ENCODE measurements at regions not wholly inside any gene's neighbourhood (a gene's known extent, or its start where the extent isn't known, plus 50 kb on each side); places are given as distances from the start of the nearest gene placed in this dataset.

- peak overlapping the region in 1 of 4 donors; percentile 35 for H3K4me3 Mint-ChIP-seq
- H3K27ac Mint-ChIP-seq, result no peak overlapping the region
- Histone ChIP-seq H3K27me3 (ENCODE audit: control insufficient read depth, insufficient read depth, low read length) (no peaks in the 10 kb centered on the region), H3K36me3 (ENCODE audit: control insufficient read depth, insufficient read depth, low read length) (no peaks in the 10 kb centered on the region), H3K9me3 (ENCODE audit: control insufficient read depth in 2 of 2, low read length in 2 of 2) (peaks cover 9 to 12% of the 10 kb centered on the region in 2 experiments), H3K4me1 (ENCODE audit: control insufficient read depth, insufficient read depth, low read length, poor library complexity, severe bottlenecking) (no peaks in the 10 kb centered on the region), H3K27ac (ENCODE audit: insufficient read depth, low read length, poor library complexity, severe bottlenecking) (no peak overlapping the region), H3K4me3 (ENCODE audit: low read depth, low read length) (no peak overlapping the region)
- no peaks in the 10 kb centered on the region for H3K4me1 Mint-ChIP-seq
- ATAC-seq (ENCODE audit: low read depth in 2 of 2), result no peak
- peaks cover 8% of the 10 kb centered on the region for H3K27me3 Mint-ChIP-seq
- no peaks in the 10 kb centered on the region for H3K36me3 Mint-ChIP-seq
- H3K9me3 Mint-ChIP-seq, result peaks cover 0 to 14% (median 9%) of the 10 kb centered on the region in 7 donors
- no peak for DNase-seq
Measured at GRCh38 chr22:47686594-47687345, 924.3 kb downstream of the TBC1D22A start.

GRCh38 chr22:47681411-47682165 lies 919.1 kb downstream of the TBC1D22A start:
- DNase-seq, result no peak
- Mint-ChIP-seq H3K27ac (no peak overlapping the region), H3K9me3 (peaks cover 1 to 19% (median 5%) of the 10 kb centered on the region in 7 donors), H3K4me3 (no peak overlapping the region), H3K4me1 (no peaks in the 10 kb centered on the region), H3K36me3 (no peaks in the 10 kb centered on the region), H3K27me3 (peaks cover 4% of the 10 kb centered on the region)
- no peak overlapping the region for H3K27ac ChIP-seq (ENCODE audit: insufficient read depth, low read length, poor library complexity, severe bottlenecking)
- no peaks in the 10 kb centered on the region for H3K27me3 ChIP-seq (ENCODE audit: control insufficient read depth, insufficient read depth, low read length)
- H3K36me3 ChIP-seq (ENCODE audit: control insufficient read depth, insufficient read depth, low read length), result no peaks in the 10 kb centered on the region
- H3K4me1 ChIP-seq (ENCODE audit: control insufficient read depth, insufficient read depth, low read length, poor library complexity, severe bottlenecking), result no peaks in the 10 kb centered on the region
- H3K4me3 ChIP-seq (ENCODE audit: low read depth, low read length), result no peak overlapping the region
- peaks cover 9 to 12% of the 10 kb centered on the region in 2 experiments for H3K9me3 ChIP-seq (ENCODE audit: control insufficient read depth in 2 of 2, low read length in 2 of 2)
- no peak for ATAC-seq (ENCODE audit: low read depth in 2 of 2)

DNA sequence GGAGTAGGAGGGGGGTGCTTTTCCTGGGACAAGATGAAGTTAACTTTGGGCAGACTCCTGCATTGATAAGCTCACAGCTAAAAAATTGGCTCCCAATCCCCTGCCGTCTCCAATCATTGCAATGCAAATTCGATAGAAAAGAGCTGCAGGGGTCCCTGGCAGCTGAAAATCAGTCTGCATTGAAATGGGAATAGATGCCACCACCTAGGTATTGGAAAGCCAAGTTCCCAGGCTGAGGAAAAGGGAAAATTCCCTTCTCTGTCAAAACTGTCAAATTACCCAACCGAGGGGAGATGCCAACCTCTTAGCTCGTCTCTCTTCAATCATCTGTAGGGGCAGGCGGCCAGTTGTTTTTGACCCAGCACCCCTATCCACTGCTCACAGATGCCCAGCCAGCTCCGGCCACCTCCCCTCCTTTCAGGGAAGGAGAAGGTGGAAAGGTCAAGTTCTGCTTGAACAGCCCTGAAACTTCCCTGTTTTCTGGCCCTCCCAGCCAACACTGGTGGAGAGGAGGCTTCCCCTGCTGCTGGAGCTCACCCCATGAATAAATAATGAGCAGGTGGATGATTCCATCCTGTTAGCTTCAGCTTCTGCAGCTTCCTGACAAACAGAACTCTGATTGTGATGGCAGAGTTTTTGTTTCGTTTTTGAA lies 916.3 kb downstream of the TBC1D22A start:
- Mint-ChIP-seq H3K4me3 (no peak overlapping the region), H3K27me3 (peaks cover under 1% of the 10 kb centered on the region), H3K36me3 (no peaks in the 10 kb centered on the region), H3K27ac (no peak overlapping the region), H3K9me3 (peaks cover 1 to 13% (median 2%) of the 10 kb centered on the region in 7 donors), H3K4me1 (no peaks in the 10 kb centered on the region)
- H3K9me3 ChIP-seq (ENCODE audit: control insufficient read depth in 2 of 2, low read length in 2 of 2), result peaks cover 1 to 9% of the 10 kb centered on the region in 2 experiments
- no peak for DNase-seq
- H3K4me1 ChIP-seq (ENCODE audit: control insufficient read depth, insufficient read depth, low read length, poor library complexity, severe bottlenecking), result no peaks in the 10 kb centered on the region
- ATAC-seq (ENCODE audit: low read depth in 2 of 2), result no peak
- no peak overlapping the region for H3K27ac ChIP-seq (ENCODE audit: insufficient read depth, low read length, poor library complexity, severe bottlenecking)
- no peaks in the 10 kb centered on the region for H3K36me3 ChIP-seq (ENCODE audit: control insufficient read depth, insufficient read depth, low read length)
- H3K4me3 ChIP-seq (ENCODE audit: low read depth, low read length), result no peak overlapping the region
- H3K27me3 ChIP-seq (ENCODE audit: control insufficient read depth, insufficient read depth, low read length), result no peaks in the 10 kb centered on the region

DNA sequence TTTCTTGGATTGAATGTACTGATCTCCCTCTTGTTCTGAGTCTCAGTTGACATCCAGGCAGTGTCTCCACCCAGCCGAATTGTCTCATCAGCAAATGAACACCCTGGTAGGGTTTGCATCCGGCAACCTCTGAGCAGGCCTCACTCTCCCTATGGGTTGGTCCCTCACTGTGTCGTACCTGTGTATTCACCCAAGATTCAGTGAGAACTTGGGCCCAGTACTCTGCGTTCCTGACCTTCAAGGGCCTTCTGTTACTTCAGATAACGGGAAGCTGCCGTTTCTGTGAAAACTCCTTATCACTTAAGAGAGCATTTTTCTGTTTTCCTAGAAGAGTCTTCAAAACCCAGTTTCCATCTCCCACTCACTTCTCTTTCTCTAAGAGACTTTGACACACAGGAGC lies 915.6 kb downstream of the TBC1D22A start:
- H3K27me3 Mint-ChIP-seq, result no peaks in the 10 kb centered on the region
- no peak overlapping the region for H3K27ac Mint-ChIP-seq
- H3K9me3 Mint-ChIP-seq, result peaks cover 0 to 9% (median 2%) of the 10 kb centered on the region in 7 donors
- no peaks in the 10 kb centered on the region for H3K36me3 ChIP-seq (ENCODE audit: control insufficient read depth, insufficient read depth, low read length)
- H3K9me3 ChIP-seq (ENCODE audit: control insufficient read depth in 2 of 2, low read length in 2 of 2), result peaks cover 0 to 4% of the 10 kb centered on the region in 2 experiments
- DNase-seq (no peak), ATAC-seq (ENCODE audit: low read depth in 2 of 2) (no peak)
- H3K36me3 Mint-ChIP-seq, result no peaks in the 10 kb centered on the region
- no peak overlapping the region for H3K4me3 Mint-ChIP-seq
- no peaks in the 10 kb centered on the region for H3K4me1 Mint-ChIP-seq
- no peak overlapping the region for H3K27ac ChIP-seq (ENCODE audit: insufficient read depth, low read length, poor library complexity, severe bottlenecking)
- H3K27me3 ChIP-seq (ENCODE audit: control insufficient read depth, insufficient read depth, low read length), result no peaks in the 10 kb centered on the region
- H3K4me3 ChIP-seq (ENCODE audit: low read depth, low read length), result no peak overlapping the region
- no peaks in the 10 kb centered on the region for H3K4me1 ChIP-seq (ENCODE audit: control insufficient read depth, insufficient read depth, low read length, poor library complexity, severe bottlenecking)

DNA sequence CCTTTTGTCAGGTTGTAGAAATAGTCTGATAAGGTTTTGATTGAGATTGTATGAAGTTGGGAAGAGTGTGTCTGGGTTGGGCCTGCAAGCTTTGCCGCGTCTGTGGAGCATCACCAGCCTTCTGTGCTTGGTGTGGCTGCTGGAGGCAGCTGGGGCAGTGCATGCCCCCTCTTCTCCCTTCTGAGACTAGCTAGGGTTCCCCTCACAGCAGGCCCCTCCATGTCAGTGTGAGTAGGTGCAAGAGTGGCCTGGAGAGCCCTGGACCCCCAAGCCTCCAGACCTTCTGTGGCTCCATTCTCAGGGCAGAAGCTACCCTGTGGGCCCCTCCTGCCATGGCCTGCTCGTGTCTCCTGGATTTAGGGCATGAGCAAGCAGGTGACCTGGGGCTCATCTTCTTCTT lies 914.2 kb downstream of the TBC1D22A start:
- Mint-ChIP-seq H3K9me3 (peaks cover 0 to 9% (median 2%) of the 10 kb centered on the region in 7 donors), H3K4me1 (no peaks in the 10 kb centered on the region), H3K4me3 (no peak overlapping the region), H3K36me3 (no peaks in the 10 kb centered on the region), H3K27ac (no peak overlapping the region), H3K27me3 (no peaks in the 10 kb centered on the region)
- Histone ChIP-seq H3K27me3 (ENCODE audit: control insufficient read depth, insufficient read depth, low read length) (no peaks in the 10 kb centered on the region), H3K36me3 (ENCODE audit: control insufficient read depth, insufficient read depth, low read length) (no peaks in the 10 kb centered on the region), H3K27ac (ENCODE audit: insufficient read depth, low read length, poor library complexity, severe bottlenecking) (no peak overlapping the region), H3K4me3 (ENCODE audit: low read depth, low read length) (no peak overlapping the region), H3K9me3 (ENCODE audit: control insufficient read depth in 2 of 2, low read length in 2 of 2) (no peaks in the 10 kb centered on the region), H3K4me1 (ENCODE audit: control insufficient read depth, insufficient read depth, low read length, poor library complexity, severe bottlenecking) (no peaks in the 10 kb centered on the region)
- DNase-seq (no peak), ATAC-seq (ENCODE audit: low read depth in 2 of 2) (no peak)

- Histone ChIP-seq H3K27ac (ENCODE audit: insufficient read depth, low read length, poor library complexity, severe bottlenecking) (no peak overlapping the region), H3K4me1 (ENCODE audit: control insufficient read depth, insufficient read depth, low read length, poor library complexity, severe bottlenecking) (no peaks in the 10 kb centered on the region), H3K4me3 (ENCODE audit: low read depth, low read length) (no peak overlapping the region), H3K36me3 (ENCODE audit: control insufficient read depth, insufficient read depth, low read length) (no peaks in the 10 kb centered on the region), H3K27me3 (ENCODE audit: control insufficient read depth, insufficient read depth, low read length) (no peaks in the 10 kb centered on the region), H3K9me3 (ENCODE audit: control insufficient read depth in 2 of 2, low read length in 2 of 2) (no peaks in the 10 kb centered on the region)
- no peak overlapping the region for H3K27ac Mint-ChIP-seq
- H3K27me3 Mint-ChIP-seq, result no peaks in the 10 kb centered on the region
- H3K4me3 Mint-ChIP-seq, result no peak overlapping the region
- DNase-seq (no peak), ATAC-seq (ENCODE audit: low read depth in 2 of 2) (no peak)
- peaks cover 0 to 7% (median 2%) of the 10 kb centered on the region in 7 donors for H3K9me3 Mint-ChIP-seq
- H3K4me1 Mint-ChIP-seq, result no peaks in the 10 kb centered on the region
- no peaks in the 10 kb centered on the region for H3K36me3 Mint-ChIP-seq
Measured at GRCh38 chr22:47674600-47674999, 912.1 kb downstream of the TBC1D22A start.

DNA sequence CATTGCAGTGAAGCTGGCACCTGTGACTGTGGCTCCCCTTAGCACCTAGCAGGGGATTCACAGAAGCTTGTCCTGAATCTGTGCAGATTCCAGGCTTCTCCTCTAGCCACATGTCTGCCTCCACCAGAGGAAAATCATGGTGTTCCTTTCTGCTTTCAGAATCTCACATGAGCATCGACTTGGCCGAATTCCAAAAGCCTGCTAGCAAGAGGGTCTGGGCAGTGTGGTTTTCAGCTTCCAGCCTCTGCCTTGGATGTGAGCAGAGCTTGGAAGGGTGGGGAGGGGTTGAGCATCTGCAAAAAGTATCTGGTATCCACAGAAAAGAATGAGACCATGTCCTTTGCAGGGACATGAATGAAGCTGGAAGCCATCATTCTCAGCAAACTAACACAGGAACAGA lies 911.1 kb downstream of the TBC1D22A start:
- H3K27ac ChIP-seq (ENCODE audit: insufficient read depth, low read length, poor library complexity, severe bottlenecking), result no peak overlapping the region
- no peaks in the 10 kb centered on the region for H3K36me3 ChIP-seq (ENCODE audit: control insufficient read depth, insufficient read depth, low read length)
- no peaks in the 10 kb centered on the region for H3K27me3 ChIP-seq (ENCODE audit: control insufficient read depth, insufficient read depth, low read length)
- H3K4me1 ChIP-seq (ENCODE audit: control insufficient read depth, insufficient read depth, low read length, poor library complexity, severe bottlenecking), result no peaks in the 10 kb centered on the region
- no peak overlapping the region for H3K27ac Mint-ChIP-seq
- H3K9me3 Mint-ChIP-seq, result peaks cover 0 to 8% (median 2%) of the 10 kb centered on the region in 7 donors
- no peak for DNase-seq
- H3K4me1 Mint-ChIP-seq, result no peaks in the 10 kb centered on the region
- no peaks in the 10 kb centered on the region for H3K9me3 ChIP-seq (ENCODE audit: control insufficient read depth in 2 of 2, low read length in 2 of 2)
- no peaks in the 10 kb centered on the region for H3K36me3 Mint-ChIP-seq
- H3K4me3 ChIP-seq (ENCODE audit: low read depth, low read length), result no peak overlapping the region
- ATAC-seq (ENCODE audit: low read depth in 2 of 2), result no peak
- H3K27me3 Mint-ChIP-seq, result no peaks in the 10 kb centered on the region
- peak overlapping the region in 1 of 4 donors; percentile 17 for H3K4me3 Mint-ChIP-seq
